Karpas-422 (cell line): ENCODE measurements at regions not wholly inside any gene's neighbourhood (a gene's known extent, or its start where the extent isn't known, plus 50 kb on each side); places are given as distances from the start of the nearest gene placed in this dataset.

Experiments used
- DNase-seq: peaks from one replicate; pipeline ENCODE4 v3.0.0-alpha.2; 2015
- H2AFZ ChIP-seq: fragments of 200-600 bp; sonication (generic); 2 replicates; pipeline ENCODE4 v1.6.1; 2014; ENCODE audit warnings: antibody characterized with exemption, low read length, mixed read lengths
- H3K27ac ChIP-seq: fragments of 200-600 bp; sonication (generic); 2 replicates; pipeline ENCODE4 v1.5.1; 2014; ENCODE audit warnings: mild to moderate bottlenecking, low read length, moderate library complexity
- H3K27me3 ChIP-seq: fragments of 200-600 bp; sonication (generic); 2 replicates; pipeline ENCODE4 v1.6.1; 2014; ENCODE audit warnings: low read length, mixed read lengths
- H3K36me3 ChIP-seq: fragments of 200-600 bp; sonication (generic); 2 replicates; pipeline ENCODE4 v1.6.1; 2014; ENCODE audit warnings: low read length, mixed read lengths; ENCODE audit not compliant: insufficient read depth
- H3K4me1 ChIP-seq: fragments of 200-600 bp; sonication (generic); 2 replicates; pipeline ENCODE4 v1.6.1; 2014; ENCODE audit warnings: mild to moderate bottlenecking, low read length, mixed read lengths
- H3K4me2 ChIP-seq: fragments of 200-600 bp; sonication (generic); 2 replicates; pipeline ENCODE4 v1.6.1; 2014; ENCODE audit warnings: low read length, low read depth, mild to moderate bottlenecking; ENCODE audit not compliant: poor library complexity, severe bottlenecking
- H3K4me3 ChIP-seq: fragments of 200-600 bp; sonication (generic); 2 replicates; pipeline ENCODE4 v1.5.1; 2014; ENCODE audit warnings: mild to moderate bottlenecking, antibody characterized with exemption, low read length, mixed read lengths
- H3K79me2 ChIP-seq: fragments of 200-600 bp; sonication (generic); 2 replicates; pipeline ENCODE4 v1.6.1; 2014; ENCODE audit warnings: mild to moderate bottlenecking, low read length, mixed read lengths
- H3K9ac ChIP-seq: fragments of 200-600 bp; sonication (generic); 2 replicates; pipeline ENCODE4 v1.6.0; 2014; ENCODE audit warnings: low read length
- H3K9me2 ChIP-seq: fragments of 200-600 bp; sonication (generic), shearing (Covaris generic); replicated peaks from 2 replicates; pipeline ENCODE4 v1.6.0; 2014; ENCODE audit warnings: mild to moderate bottlenecking, low read length, moderate library complexity; ENCODE audit not compliant: insufficient read depth
- H3K9me3 ChIP-seq: fragments of 300-700, 200-600 bp; sonication (generic); 2 replicates; pipeline ENCODE4 v1.6.1; 2014; ENCODE audit warnings: low read length, mixed read lengths
- H4K20me1 ChIP-seq: fragments of 200-600 bp; sonication (generic); 2 replicates; pipeline ENCODE4 v1.6.1; 2014; ENCODE audit warnings: mild to moderate bottlenecking, antibody characterized with exemption, low read length, low read depth; ENCODE audit not compliant: insufficient read depth

DNA sequence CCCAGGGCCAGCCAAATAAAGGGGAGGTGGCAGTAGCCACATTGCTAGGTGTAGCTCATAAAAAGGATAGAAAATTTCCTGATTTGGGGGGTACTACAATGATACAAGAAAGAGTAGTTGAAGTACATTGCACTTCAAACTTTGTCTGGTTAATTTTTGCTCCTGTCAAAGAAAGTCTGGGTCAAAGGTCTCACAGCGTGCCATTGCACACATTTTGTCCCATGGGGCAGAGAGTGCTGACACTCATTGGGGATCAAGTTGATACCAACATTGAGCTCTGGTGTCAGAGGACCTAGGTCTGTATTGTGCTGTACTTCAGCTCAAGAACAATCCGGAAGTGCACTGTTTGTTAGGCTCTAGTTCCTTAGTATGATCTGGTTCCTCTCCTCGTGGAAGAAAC, 229.2 kb upstream of the AGTR2 start:
- H3K4me1 ChIP-seq: peaks cover 42% of the 10 kb centered on the region
- peak overlapping the region; percentile 17; the same call in 1 of the 2 replicates for H3K4me3 ChIP-seq
- H3K4me2 ChIP-seq: peak overlapping the region; percentile 66
- no peaks in the 10 kb centered on the region for H3K79me2 ChIP-seq
- DNase-seq: peak; percentile 52
- no peaks in the 10 kb centered on the region for H3K9me3 ChIP-seq
- peak overlapping the region; percentile 96 for H2AFZ ChIP-seq
- H3K36me3 ChIP-seq: no peaks in the 10 kb centered on the region
- no peaks in the 10 kb centered on the region for H3K27me3 ChIP-seq
- no peaks in the 10 kb centered on the region for H4K20me1 ChIP-seq
- peak overlapping the region; percentile 94 for H3K27ac ChIP-seq
- H3K9ac ChIP-seq: peak overlapping the region; percentile 56
- no peaks in the 10 kb centered on the region for H3K9me2 ChIP-seq

DNA sequence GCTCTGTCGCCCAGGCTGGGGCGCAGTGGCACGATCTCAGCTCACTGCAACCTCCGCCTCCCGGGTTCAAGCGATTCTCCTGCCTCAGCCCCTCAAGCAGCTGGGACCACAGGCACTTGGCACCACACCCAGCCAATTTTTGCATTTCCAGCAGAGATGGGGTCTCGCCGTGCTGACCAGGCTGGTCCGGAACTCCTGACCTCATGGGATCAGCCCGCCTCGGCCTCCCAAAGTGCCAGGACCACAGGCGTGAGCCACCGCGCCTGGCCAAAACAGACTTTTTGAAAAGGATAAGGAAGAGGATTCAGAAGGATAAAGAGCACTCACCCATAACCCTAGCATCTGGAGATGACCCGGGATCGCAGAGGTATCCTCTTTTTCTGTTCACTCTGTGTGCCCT, 224.5 kb upstream of the AGTR2 start:
- DNase-seq: no peak
- Histone ChIP-seq H3K9ac (no peak overlapping the region), H3K79me2 (no peaks in the 10 kb centered on the region), H3K4me2 (no peak overlapping the region), H3K9me3 (no peaks in the 10 kb centered on the region), H3K9me2 (no peaks in the 10 kb centered on the region), H3K4me1 (peaks cover 41% of the 10 kb centered on the region), H2AFZ (no peak overlapping the region), H3K27ac (no peak overlapping the region), H3K36me3 (no peaks in the 10 kb centered on the region), H4K20me1 (no peaks in the 10 kb centered on the region), H3K4me3 (no peak overlapping the region), H3K27me3 (no peaks in the 10 kb centered on the region)

DNA sequence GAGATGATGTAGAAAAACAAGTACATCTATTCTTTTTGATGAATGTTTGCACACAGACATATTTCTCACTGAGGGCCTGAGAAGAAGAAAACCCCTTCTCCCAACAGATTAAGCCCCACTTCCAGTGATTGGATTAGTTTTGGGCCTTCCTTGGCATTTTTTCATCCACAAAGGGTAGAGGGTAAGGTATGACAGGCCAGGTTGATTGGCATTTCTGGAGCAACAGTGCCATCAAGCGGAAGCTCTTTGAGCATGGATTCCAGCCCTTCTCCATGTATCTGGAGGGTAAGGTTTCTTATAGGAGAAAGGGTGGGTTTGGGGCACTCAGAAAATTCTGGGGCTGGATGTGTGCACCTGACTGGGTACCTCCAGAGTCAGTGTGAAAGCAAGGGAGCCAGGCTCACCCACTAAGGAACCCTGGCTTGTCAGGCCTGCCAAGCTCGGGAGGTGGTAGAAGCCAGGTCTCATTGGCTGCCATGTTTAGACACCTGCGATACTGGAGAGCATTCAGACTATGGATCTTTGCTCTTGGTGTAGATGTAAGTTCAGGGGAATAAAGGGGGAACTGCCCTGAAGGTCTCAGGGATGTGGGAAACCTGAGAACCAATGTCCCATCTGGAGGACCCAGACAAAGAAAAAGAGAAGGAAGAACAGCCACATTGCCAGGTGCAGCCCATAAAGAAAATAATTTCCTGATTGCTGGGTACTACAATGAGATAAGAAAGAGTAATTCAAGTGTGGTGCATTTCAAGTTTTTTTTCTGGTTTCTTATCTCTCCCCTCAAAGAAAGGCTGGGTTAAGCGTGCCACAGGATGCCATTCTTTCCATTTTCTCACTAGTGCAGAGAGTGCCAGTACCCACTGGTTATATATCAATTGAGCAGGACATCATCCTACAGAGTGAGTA, 222.3 kb upstream of the AGTR2 start:
- Histone ChIP-seq H3K27ac (no peak overlapping the region), H3K27me3 (no peaks in the 10 kb centered on the region), H2AFZ (peak overlapping the region; percentile 34; the same call in 1 of the 2 replicates), H3K4me3 (peak overlapping the region; percentile 28; the same call in 1 of the 2 replicates), H3K4me2 (peak overlapping the region; percentile 56), H3K4me1 (peaks cover 33% of the 10 kb centered on the region), H3K9me3 (no peaks in the 10 kb centered on the region), H3K9ac (peak overlapping the region; percentile 49), H3K9me2 (no peaks in the 10 kb centered on the region), H4K20me1 (no peaks in the 10 kb centered on the region), H3K79me2 (no peaks in the 10 kb centered on the region), H3K36me3 (no peaks in the 10 kb centered on the region)
- DNase-seq: peak; percentile 89

DNA sequence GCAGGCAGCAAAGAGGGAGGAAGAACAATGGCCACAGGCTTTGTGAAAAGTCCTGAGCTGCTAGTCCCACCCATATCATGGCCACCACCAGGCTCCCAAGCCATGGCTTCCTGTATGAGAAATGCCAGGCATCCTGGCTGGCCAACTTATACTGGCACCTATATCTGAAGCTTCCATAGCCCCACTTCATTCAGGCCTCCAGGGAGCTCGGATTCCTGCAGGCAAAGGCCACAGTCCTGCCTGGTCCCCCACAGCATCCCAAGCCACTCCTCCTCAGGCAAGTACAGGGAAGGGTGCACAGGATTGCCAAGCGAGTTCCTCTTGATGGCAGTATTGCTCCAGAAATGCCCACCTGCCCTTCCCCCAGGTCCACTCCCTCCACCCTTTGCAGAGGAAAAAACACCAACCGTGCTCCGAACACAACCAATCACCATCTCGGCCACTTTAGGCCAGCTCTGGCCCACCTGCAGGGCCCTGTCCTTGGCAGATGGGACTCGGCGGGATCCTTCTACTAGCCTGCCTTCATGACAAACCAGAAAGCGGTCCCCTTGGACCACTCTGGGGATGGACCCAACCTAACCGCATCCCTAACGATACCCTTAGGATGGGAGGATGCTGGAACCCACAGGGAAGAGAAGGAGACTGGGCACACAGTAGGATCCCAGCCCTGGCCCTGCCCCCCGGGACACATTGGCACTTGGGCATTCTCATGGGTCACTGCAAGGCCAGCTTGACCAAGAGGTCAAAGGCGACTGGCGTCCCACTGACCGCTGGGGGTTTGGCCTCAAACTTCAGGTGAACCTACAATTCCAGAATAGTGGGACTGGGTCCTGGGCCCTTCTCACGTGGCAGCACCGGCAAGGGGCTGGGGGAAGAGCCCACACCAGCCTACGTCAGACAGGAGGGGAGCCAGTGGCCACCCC, 220.4 kb upstream of the AGTR2 start:
- no peaks in the 10 kb centered on the region for H3K9me3 ChIP-seq
- H3K4me3 ChIP-seq: peak overlapping the region; percentile 19; the same call in 1 of the 2 replicates
- no peaks in the 10 kb centered on the region for H3K79me2 ChIP-seq
- H3K36me3 ChIP-seq: no peaks in the 10 kb centered on the region
- no peaks in the 10 kb centered on the region for H3K27me3 ChIP-seq
- H3K4me1 ChIP-seq: peaks cover 33% of the 10 kb centered on the region
- peak; percentile 88 for DNase-seq
- peak overlapping the region; percentile 38 for H3K4me2 ChIP-seq
- H4K20me1 ChIP-seq: no peaks in the 10 kb centered on the region
- no peaks in the 10 kb centered on the region for H3K9me2 ChIP-seq
- H2AFZ ChIP-seq: peak overlapping the region; percentile 8; the same call in 1 of the 2 replicates
- H3K27ac ChIP-seq: no peak overlapping the region
- peak overlapping the region; percentile 39 for H3K9ac ChIP-seq

DNA sequence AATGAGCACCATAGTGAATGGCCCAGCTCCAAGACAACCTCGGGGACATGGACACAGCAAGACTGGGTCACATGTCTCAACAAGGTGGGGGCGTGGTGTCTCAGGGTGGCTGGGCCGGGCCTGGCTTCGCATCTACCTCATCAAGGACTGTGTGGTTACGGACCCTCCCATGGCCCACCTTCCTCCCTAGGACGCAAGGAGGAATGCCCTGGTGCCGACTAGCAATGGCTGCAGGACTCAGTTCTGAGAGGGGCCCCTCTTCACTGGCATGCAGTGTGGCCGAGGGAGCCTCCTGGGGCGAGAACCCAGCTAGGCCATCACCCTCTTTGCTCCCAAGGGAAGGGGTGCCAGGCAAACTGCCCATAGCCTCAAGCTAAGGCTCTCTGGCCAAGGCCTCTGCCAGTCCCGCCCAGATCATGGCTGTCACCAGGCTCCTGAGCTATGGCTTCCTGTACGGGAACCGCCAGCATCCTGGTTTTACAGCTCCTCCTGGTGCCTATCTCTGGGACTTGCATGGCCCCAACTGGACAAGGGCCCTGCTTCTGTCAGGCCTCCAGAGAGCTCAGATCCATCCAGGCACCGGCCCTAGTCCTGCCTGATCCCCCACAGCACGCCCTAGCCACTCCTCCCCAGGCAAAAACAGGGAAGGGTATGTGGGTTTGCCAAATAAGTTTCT, 218.0 kb upstream of the AGTR2 start:
- Histone ChIP-seq H2AFZ (no peak overlapping the region), H3K9me3 (no peaks in the 10 kb centered on the region), H3K4me3 (no peak overlapping the region), H3K9me2 (no peaks in the 10 kb centered on the region), H3K4me1 (peaks cover 30% of the 10 kb centered on the region), H3K4me2 (no peak overlapping the region), H3K27me3 (no peaks in the 10 kb centered on the region), H3K36me3 (no peaks in the 10 kb centered on the region), H3K9ac (no peak overlapping the region), H3K79me2 (no peaks in the 10 kb centered on the region), H3K27ac (no peak overlapping the region), H4K20me1 (no peaks in the 10 kb centered on the region)
- DNase-seq: no peak

DNA sequence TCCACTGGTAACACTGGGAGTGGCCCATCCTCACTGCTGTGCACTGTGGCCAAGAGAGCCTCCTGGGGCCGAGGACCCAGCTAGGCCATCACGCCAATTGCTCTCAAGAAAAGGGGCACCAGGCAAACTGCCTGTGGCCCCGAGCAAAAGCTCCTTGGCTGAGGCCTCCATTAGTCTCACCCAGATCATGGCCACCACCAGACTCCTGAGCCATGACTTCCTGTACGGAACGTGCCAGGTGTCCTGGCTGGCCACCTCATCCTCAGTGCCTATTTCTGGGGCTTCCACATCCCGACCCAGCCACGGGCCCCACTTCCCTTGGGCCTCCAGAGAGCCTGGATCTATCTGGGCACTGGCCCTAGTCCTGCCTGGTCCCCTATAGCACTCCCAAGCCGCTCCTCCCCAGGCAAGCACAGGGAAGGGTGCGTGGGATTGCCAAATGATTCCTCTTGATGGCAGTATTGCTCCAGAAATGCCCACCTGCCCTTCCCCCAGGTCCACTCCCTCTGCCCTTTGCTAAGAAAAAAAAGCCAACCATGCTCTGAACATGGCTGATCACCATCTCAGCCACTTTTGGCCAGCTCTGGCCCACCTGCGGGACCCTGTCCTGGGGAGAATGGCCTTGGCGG, 212.6 kb upstream of the AGTR2 start:
- DNase-seq: peak; percentile 79
- Histone ChIP-seq H3K36me3 (no peaks in the 10 kb centered on the region), H3K79me2 (no peaks in the 10 kb centered on the region), H3K9ac (no peak overlapping the region), H3K27me3 (no peaks in the 10 kb centered on the region), H3K4me3 (no peak overlapping the region), H4K20me1 (no peaks in the 10 kb centered on the region), H3K9me3 (no peaks in the 10 kb centered on the region), H3K4me1 (peaks cover 11% of the 10 kb centered on the region), H3K27ac (no peak overlapping the region), H3K4me2 (peak overlapping the region; percentile 23), H2AFZ (no peak overlapping the region), H3K9me2 (no peaks in the 10 kb centered on the region)

DNA sequence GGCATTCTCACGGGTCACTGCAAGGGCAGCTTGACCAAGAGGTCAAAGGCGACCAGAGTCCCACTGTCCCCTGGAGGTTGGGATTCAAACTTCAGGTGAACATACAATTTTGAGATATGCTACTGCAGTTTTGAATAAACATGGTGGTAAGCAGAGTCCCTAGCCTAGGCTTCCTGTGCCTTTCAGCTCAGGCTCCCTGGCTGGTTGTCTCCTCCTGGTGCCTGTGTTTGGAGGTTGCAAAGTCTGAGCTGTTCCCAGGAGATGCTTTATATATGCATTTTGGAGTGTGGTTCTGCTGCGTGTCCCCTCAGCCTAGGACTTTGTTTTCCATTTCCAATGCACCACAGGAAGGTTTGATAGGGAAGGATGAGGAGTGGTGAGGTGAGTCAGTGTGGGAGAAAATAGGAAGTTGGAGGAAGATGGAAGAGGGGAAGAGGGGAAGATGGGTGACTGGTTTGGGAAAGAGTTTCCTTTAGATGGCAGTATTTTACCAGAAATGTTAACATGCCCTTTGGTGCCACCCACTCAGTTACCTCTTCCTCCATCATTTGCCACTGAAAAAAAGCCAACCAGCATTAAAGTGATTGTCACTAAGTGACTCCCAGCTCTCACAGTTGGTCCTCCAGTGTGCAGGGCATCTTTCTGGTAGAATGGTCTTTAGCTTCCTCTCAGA, 211.7 kb upstream of the AGTR2 start:
- no peak overlapping the region for H3K27ac ChIP-seq
- H3K9me2 ChIP-seq: no peaks in the 10 kb centered on the region
- H3K36me3 ChIP-seq: no peaks in the 10 kb centered on the region
- DNase-seq: peak; percentile 57
- no peaks in the 10 kb centered on the region for H3K9me3 ChIP-seq
- H3K79me2 ChIP-seq: no peaks in the 10 kb centered on the region
- H2AFZ ChIP-seq: no peak overlapping the region
- H4K20me1 ChIP-seq: no peaks in the 10 kb centered on the region
- peak overlapping the region; percentile 23 for H3K4me2 ChIP-seq
- H3K27me3 ChIP-seq: no peaks in the 10 kb centered on the region
- H3K4me3 ChIP-seq: no peak overlapping the region
- H3K9ac ChIP-seq: no peak overlapping the region
- peaks cover 11% of the 10 kb centered on the region for H3K4me1 ChIP-seq
